D341Med (cell line): ENCODE measurements at regions not wholly inside any gene's neighbourhood (a gene's known extent, or its start where the extent isn't known, plus 50 kb on each side); places are given as distances from the start of the nearest gene placed in this dataset.
A peak's percentile ranks its signal among the peaks of the same experiment; 100 is the strongest.

Experiments used
- DNase-seq: peaks from one replicate; pipeline ENCODE4 v3.0.0; 2012; ENCODE audit warnings: low spot score

DNA sequence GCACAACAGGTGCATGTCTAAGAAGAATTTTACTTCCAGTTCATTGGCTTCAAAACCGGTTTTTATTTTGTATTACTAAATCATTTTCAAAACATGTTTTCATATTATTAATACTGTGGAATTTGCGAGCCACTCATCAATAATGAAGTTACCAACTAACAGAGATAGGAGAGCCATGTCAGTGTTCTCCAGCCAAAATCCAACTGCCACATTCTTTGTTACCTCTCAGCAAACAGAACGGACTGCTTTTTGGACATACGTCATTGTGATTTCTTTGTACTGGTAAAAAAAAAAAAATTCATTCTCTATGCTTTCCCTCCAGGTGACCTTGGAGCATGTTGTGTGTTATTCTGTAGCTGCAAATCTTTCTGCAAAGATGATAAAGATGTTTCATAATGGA lies 414.2 kb upstream of the MMADHC start:
- DNase-seq, result no peak

DNA sequence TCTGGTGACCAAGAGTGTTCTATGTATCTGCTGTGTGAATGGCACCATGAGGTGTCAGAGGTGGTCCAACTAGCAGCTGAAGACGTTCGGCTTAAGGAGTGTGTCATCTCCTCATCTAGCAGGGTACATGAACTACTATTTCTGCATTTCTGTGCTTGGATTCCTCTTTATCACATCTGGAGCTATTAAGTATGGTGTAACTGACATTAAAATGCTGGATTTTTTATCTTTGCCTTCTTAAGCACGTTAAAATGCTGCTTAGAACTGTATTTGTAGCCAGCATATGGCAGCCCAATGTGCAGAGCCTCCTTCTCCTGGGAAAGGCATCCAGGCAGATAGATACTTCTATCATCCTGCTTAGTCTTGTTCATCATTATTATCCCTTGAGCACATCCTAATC lies 409.3 kb upstream of the MMADHC start:
- DNase-seq, result no peak

DNA sequence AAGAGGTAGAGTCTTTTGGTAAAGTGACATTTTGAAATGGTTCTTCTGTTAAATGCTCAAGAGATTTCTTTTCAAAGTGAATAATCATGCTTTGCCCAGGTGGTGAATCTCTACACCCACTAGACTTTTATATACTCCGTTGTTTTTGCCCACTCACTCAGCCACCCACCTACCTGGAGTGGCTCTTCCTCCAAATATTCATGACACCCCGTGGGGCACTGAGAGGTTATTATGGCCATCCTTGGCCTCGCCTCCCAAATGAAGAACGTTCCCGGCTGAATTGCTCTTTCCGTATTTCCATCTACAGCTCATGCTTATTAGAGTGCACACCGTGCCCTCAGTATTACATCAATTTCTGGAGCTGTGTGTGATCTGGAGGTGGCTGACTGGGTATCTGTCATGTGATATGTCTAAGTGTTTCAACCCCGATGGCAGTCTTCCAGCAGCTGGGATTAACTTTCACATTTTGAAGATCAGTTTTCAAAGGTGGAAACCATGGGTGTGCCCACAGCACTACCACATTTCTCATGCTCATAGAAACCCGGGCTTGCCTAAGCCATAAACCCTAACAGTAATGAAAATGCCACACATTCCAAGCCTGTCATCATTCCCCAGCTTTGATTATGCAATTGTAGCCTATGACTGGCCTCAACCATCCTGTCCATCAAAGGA lies 406.6 kb upstream of the MMADHC start:
- peak; percentile 30 for DNase-seq

DNA sequence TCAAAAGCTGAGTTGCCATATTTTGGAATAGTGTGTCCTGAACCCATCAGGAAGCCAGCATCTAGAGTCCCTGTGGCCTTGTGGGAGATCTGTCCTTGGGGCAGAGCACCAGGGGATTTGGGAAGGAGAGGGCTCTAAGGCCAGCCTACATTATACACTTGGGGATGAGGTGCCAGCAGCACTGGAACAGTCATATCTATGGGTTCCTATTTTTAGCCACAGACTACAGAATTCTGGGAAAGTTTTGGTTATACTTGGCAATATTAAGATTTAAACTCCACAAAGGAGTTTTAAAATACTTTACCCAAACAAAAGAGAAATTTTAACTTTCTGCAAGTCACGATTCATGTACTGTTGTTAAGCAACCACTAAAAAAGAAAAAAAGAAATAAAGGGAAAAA lies 405.7 kb upstream of the MMADHC start:
- DNase-seq, result no peak

DNA sequence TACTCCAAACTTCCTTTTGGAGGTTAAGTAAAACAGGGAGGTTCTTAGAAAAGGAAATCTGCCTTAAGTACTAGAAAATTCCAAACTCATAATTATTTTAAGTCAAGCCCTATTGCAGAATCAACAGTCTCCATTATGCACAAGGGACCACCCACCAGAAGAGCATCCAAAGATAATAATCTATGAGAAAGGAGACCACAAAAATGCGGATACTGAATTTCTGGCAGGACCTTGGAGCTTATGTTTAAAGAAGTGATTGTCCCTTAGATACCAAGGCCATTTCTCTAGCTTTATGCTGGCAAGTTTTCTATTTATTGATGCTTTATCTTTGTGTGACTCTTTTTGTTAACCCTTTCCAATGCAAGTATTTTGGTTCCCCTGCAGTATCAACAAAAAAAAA lies 404.0 kb upstream of the MMADHC start:
- DNase-seq, result no peak

DNA sequence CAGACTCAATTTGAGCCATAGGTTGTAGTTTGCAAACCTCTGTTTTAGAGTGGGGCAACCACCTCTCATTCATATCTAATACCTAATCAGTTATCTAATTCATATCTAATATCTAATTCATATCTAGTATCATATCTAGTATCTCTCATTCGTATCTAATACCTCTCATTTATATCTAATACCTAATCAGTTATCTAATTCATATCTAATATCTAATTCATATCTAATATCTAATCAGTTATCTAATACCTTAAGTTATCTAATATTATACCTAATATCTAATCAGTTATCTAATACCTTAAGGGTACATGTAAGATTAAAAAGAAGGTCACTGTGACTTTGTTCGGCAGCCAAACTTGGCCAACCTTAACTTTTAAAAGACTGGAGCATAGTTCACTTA lies 403.4 kb upstream of the MMADHC start:
- no peak for DNase-seq

DNA sequence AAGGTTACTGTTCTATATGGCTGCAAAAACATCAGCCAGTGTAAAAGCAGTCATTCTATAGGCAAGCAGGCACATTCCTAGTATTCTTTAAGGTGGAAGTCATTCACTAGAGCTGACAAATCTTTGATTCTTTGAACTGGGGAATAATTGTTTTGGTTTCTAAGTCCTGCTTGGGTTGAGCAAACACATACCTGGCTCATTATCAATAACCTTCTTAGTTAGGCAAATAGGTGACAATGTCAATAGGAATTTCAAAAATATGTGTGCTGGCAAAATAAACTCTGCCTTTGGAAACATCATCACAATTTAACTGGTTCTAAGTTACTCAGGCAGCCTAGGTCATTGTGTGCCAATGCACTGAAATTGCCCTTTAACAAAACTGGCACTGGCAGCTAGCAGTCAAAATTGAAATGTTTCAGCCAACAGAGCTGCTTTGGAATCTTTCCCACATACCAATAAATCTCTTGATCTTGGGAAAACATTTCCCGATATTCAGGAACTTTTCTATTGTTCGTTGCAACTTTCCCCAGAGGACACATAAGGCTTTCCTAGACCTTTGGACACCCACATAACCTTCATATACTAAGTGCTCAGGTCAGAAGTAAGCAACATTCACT lies 402.0 kb upstream of the MMADHC start:
- no peak for DNase-seq

DNA sequence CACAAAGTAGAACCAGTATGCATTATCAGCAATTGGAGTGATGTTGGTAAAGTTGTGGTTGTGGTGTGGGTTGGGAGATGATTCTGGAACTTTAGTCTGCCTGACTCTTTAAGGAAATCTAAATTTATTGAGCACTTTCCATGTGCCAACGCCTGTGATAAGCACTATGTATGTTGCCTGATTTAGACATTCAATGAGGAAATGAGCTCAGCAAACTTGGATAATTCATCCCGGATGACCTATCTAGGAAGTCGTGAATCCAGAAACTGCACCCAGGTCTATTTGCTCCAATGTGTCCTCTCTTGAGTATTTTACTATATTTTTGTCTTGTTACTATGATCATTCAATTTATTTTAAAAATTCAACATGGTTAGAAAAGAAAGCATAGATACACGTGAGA lies 400.8 kb upstream of the MMADHC start:
- DNase-seq, result no peak

DNA sequence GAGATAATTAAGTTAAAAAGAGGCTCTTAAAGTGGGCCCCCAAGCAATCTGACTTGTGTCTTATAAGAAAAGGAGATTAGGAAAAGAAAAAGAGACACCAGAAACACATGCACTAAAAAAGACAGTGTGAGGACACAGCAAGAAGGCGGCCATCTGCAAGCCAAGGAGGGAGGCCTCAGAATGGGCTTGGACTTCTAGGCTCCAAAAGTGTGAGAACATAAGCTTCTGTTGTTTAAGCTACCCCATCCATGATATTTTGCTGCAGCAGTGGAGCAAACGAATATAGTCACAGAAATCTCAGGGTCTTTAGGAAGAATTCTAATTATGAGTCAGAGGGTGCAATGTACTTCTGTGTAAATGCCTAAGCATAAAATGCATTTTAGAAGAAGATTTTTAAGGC lies 399.3 kb upstream of the MMADHC start:
- DNase-seq, result no peak

DNA sequence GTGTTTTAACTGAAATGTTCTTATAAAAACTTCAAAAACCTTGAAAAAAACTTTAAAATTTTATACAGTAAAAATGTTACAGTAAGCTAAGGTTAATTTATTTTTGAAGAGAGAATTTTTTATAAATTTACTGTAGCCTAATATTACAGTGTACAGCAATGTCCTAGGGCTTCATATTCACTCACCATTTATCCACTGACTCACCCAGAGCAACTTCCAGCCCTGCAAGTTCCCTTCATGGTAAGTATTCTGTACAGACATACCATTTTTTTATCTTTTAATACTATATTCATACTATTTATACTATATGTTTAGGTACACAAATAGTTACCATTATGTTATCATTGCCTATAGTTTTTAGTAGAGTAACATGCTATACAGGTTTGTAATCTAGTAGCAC lies 396.7 kb upstream of the MMADHC start:
- no peak for DNase-seq

DNA sequence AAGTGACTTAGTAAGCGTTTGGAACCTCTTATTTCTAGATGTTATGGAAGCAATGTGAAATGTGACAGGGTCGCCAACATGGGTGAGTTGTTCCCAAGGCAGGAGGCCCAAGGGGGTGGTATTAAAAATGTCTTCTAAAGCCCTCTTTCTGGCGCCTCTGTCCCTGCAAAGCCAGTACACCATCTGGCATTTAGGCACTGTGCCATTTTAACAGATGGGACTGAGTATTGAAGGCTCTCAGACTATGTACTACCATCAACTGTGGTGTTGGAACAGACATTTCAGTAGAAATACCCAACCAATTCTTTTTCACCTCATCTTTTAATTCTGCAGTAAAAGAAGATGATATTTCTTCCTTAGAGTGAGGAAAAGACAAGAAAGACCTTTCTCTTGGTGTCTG lies 384.5 kb upstream of the MMADHC start:
- DNase-seq, result peak; percentile 80

DNA sequence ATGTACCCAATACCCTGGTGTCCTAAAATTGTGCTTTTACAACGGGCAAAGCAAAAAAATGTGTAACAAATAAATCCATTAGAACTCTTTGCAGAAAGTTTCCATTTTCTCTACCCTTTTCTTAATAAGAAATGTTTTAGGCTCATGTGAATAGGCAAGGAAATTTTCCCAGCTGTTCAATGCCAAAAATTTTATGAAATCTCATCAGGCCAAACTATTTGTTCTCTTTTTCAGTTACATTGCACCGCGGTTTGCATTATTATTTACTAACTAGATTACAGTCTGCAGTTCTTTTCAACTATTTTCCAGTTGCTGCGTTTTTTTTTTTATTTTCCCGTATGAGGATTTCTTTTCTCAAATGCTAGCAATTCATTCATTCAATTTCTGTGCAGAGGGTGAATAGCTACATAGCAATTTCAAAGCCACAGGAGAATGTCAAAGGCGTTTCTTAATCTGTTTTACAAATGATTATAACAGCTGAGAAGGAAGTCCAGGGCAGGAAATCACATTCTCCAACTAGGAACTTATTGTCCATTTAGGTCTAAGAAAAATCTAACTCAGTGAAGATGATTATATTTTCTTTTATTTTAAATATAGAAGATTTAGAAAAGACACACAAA lies 367.5 kb upstream of the MMADHC start:
- DNase-seq, result no peak

DNA sequence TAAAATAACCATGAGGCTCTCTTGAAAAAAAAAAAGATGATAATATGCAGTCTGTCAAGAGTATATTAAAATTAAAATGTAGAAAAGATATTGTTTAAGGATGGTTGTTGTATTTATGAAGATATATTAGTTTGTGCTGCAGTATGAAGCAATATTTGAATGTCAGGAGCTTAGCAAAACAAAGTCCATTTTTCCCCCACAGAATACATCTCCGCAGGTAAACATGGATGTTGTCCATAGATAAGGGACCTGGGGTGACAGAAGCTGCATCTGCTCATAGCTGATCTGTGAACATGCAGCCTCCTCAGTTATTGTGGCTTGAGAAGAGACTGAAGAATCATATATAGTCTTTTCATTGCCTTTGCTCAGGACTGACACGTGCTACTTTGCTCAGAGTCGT lies 366.1 kb upstream of the MMADHC start:
- no peak for DNase-seq

DNA sequence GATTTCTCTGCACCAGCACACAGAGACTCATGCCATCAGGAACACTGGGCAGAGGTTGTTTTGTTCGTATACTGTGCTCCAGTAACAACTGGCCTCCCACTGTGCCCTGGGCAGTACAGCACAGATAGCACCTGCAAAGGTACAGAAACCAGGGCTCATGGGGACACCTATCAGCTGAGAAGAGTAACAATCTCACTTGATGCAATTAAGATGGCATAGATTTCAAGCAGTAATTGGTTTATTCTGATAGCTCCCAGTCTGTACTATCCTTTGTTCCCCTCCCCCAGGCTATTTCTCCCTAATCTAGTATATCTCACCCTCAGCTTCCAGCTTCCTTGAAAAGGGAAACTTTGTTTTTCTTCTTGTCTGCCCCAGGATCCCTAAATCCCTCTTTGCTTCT lies 343.9 kb upstream of the MMADHC start:
- DNase-seq, result no peak

DNA sequence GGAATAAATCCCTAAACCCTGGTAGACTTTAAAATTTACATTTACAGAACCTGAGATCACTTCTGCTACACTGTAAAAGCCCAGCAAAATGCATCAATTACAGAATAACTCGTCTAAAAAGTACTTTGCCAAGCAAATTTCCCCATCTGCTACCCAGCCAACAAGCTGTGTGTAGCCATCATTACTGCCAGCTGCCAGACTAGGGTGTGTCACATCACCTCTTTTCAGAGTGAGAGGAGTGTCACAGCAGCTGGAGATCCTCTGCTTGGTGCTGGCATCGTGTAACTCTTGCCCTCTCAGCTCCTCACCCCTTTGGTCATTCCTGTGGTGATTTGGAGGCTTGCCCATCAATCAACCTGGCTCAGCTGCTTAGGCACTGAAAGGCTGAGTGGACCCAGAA lies 340.4 kb upstream of the MMADHC start:
- no peak for DNase-seq

DNA sequence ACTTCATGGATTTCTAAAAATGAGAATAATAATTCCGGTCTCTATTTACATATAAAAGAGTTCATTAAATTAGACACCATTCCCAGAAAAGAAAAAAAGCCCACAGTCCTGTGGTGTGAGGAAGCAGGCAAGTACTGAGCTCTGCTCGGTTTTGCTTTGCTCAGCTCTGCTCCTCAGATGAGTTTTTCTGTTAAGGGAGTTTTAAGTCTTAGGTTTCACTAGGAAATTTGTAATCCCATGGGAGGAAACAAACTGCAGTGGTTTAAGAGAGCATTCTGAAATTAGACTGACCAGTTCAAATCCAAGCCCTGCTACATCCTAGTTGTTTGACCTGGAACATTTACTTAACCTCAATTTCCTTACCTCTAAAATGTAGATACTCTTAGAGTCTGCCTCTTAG lies 338.6 kb upstream of the MMADHC start:
- DNase-seq, result no peak

DNA sequence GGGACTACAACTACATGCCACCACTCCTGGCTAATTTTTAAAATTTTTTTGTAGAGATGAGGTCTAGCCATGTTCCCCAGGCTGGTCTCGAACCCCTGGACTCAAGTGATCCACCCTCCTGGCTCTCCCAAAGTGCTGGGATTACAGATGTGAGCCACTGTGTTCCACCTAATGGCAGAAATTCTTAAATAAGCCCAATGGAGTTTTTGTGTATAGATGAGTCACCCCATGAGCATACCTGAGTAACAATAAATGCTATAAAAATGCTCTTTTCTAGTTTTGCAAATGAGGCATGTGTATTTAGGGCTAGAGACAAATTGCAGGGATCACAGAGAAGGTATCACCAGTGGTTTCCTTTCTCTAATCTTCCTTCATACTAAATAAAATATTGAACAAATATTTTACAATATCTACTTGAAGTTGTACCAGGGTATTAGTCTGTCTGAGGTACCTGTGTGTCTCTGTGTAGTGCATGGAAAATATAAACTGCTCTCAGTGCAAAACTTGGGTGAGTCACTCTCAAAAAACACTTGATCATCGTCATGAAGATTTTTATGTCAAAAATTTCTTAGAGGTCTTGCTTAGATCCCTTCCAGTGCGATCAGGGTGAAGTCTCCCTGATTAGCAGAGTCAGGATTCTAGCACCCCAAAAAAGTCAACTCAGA lies 337.1 kb upstream of the MMADHC start:
- no peak for DNase-seq

DNA sequence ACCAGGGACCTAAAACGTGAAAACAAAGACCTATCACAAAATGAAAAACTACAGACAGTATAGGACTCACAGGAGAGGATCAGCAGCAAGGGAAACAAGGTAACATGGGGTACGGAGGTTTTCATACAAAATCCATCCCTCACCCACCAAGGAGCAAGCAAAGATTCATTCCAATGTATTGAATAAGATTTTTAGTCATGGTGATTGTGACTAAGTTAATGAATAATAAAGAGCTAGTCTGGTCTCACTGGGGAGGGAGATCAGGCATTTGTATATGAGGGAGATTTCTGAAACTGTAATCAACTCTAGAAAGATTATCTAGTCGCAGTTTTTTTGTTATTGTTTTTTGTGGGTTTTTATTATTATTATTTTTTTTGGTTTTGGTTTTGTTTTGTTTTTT lies 336.5 kb upstream of the MMADHC start:
- DNase-seq, result no peak

DNA sequence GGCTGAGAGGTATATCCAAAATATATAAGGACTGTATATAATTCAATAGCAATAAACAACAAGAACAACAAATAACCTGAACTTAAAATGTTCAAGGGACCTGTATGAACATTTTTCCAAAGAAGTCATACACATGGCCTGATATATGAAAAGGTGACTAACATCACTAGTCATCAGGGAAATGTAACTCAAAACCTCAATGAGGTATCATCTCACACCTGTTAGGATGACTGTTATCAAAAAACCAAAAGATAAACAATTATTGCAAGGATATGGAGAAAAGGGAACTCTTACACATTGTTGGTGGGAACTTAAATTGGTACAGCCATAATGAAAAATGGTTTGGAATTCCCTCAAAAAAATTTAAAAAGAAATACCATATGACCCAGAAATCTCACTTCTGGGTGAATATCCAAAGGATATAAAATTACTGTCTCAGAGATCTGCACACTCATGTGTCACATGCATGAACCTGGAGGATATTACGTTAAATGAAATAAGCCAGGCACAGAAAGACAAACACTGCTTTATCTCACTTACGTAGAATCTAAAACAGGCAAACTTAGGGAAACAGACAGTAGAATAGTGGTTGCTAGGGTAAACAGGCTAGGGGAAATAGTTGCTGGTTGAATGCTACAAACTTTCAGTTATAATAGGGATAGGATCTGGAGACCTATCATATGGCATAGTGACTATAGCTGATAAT lies 334.5 kb upstream of the MMADHC start:
- DNase-seq, result no peak

DNA sequence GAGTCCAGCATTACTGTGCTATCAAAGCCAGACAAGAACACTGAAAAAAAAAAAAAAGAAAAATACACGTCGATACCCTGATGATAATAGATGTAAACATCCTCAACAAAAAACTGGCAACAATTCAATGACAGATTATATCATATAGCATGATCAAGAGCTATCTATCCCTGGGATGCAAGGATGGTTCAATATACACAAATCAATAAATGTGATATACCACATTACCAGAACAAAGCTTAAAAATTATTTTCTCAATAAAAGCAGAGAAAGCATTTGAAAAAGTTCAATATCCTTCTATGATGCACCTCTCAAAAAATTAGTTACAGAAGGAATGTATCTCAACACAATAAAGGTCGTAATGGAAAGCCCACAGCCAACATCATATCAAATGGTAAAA lies 332.8 kb upstream of the MMADHC start:
- no peak for DNase-seq

DNA sequence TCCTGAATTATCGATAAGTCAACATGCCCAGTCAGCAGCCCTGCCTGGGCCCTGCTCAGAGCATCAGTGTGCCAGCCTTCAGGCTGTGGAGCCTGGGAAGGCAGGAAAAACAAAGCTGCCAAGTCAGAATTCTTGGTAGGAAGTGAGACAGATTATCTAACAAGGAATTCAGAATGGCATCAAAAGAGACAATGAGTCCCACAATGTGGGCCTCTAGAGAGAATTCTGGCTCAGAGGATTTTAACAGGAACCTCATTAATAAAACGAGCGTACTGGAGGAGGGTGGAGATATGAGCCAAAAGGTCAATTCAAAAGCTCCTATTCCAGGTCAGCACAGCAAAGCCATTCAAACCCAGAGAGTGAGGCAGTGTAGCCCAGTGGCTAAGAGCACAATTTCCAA lies 327.6 kb upstream of the MMADHC start:
- no peak for DNase-seq
